Neural progenitor cell (in vitro differentiated cells): ENCODE measurements at regions not wholly inside any gene's neighbourhood (a gene's known extent, or its start where the extent isn't known, plus 50 kb on each side); places are given as distances from the start of the nearest gene placed in this dataset.

Experiments used
- DNase-seq: peaks from one replicate; pipeline ENCODE4 v3.0.0-alpha.2; 2016; ENCODE audit warnings: low spot score
- H2AFZ ChIP-seq: fragments of 200-600 bp; sonication (generic); replicated peaks from 2 replicates; pipeline ENCODE4 v1.6.1; 2016; ENCODE audit warnings: antibody characterized with exemption
- H3F3A ChIP-seq: fragments of 200-600 bp; sonication (generic); 2 replicates; pipeline ENCODE4 v1.6.1; 2016; ENCODE audit warnings: antibody characterized with exemption, low read depth
- H3K27ac ChIP-seq: fragments of 200-600 bp; sonication (generic); 2 replicates; pipeline ENCODE4 v1.5.1; 2016; ENCODE audit warnings: mild to moderate bottlenecking
- H3K27me3 ChIP-seq: fragments of 200-600 bp; sonication (generic); 2 replicates; pipeline ENCODE4 v1.6.1; 2016; ENCODE audit warnings: mild to moderate bottlenecking, moderate library complexity
- H3K36me3 ChIP-seq: fragments of 200-600 bp; sonication (generic); 2 replicates; pipeline ENCODE4 v1.5.1; 2016
- H3K4me1 ChIP-seq: fragments of 200-600 bp; sonication (generic); 2 replicates; pipeline ENCODE4 v1.6.1; 2016; ENCODE audit warnings: mixed run types
- H3K4me2 ChIP-seq: fragments of 200-600 bp; sonication (generic); 2 replicates; pipeline ENCODE4 v1.6.1; 2016
- H3K4me3 ChIP-seq: fragments of 200-600 bp; sonication (generic); 2 replicates; pipeline ENCODE4 v1.5.1; 2016
- H3K79me2 ChIP-seq: fragments of 200-600 bp; sonication (generic); 2 replicates; pipeline ENCODE4 v1.6.1; 2016; ENCODE audit warnings: low read depth
- H3K9ac ChIP-seq: fragments of 200-600 bp; sonication (generic); 2 replicates; pipeline ENCODE4 v1.6.1; 2016
- H3K9me3 ChIP-seq: fragments of 200-600 bp; sonication (generic); 2 replicates; pipeline ENCODE4 v1.5.1; 2016; ENCODE audit warnings: low read depth
- H4K20me1 ChIP-seq: fragments of 200-600 bp; sonication (generic); 2 replicates; pipeline ENCODE4 v1.6.1; 2016; ENCODE audit warnings: low read depth
- H3K27ac Mint-ChIP-seq: 3 replicates; pipeline ENCODE4 v1.8.0; 2021; ENCODE audit warnings: mixed read lengths
- H3K27me3 Mint-ChIP-seq: 2 replicates; pipeline ENCODE4 v1.8.0; 2022; ENCODE audit warnings: low read depth, mild to moderate bottlenecking, inconsistent platforms, moderate library complexity, mixed read lengths; ENCODE audit not compliant: insufficient read depth
- H3K36me3 Mint-ChIP-seq: 3 replicates; pipeline ENCODE4 v1.8.0; 2021; ENCODE audit warnings: mixed read lengths
- H3K4me1 Mint-ChIP-seq: 3 replicates; pipeline ENCODE4 v1.8.0; 2021; ENCODE audit warnings: mixed read lengths
- H3K4me3 Mint-ChIP-seq: 3 replicates; pipeline ENCODE4 v1.8.0; 2021; ENCODE audit warnings: mild to moderate bottlenecking, moderate library complexity, mixed read lengths
- H3K9me3 Mint-ChIP-seq: 3 replicates; pipeline ENCODE4 v1.8.0; 2020; ENCODE audit warnings: mixed read lengths
- CTCF ChIP-seq: fragments of 200-600 bp; sonication (generic); IDR thresholded peaks from 2 replicates; pipeline ENCODE4 v1.5.1; 2017; ENCODE audit warnings: antibody characterized with exemption, mild to moderate bottlenecking
- EZH2 ChIP-seq: fragments of 200-600 bp; sonication (generic); IDR thresholded peaks from 2 replicates; pipeline ENCODE4 v1.6.1; 2017; ENCODE audit warnings: antibody characterized with exemption, mild to moderate bottlenecking, moderate library complexity
- EZH2phosphoT487 ChIP-seq: fragments of 200-600 bp; sonication (generic); IDR thresholded peaks from 2 replicates; pipeline ENCODE4 v1.6.1; 2017; ENCODE audit warnings: antibody characterized with exemption

DNA sequence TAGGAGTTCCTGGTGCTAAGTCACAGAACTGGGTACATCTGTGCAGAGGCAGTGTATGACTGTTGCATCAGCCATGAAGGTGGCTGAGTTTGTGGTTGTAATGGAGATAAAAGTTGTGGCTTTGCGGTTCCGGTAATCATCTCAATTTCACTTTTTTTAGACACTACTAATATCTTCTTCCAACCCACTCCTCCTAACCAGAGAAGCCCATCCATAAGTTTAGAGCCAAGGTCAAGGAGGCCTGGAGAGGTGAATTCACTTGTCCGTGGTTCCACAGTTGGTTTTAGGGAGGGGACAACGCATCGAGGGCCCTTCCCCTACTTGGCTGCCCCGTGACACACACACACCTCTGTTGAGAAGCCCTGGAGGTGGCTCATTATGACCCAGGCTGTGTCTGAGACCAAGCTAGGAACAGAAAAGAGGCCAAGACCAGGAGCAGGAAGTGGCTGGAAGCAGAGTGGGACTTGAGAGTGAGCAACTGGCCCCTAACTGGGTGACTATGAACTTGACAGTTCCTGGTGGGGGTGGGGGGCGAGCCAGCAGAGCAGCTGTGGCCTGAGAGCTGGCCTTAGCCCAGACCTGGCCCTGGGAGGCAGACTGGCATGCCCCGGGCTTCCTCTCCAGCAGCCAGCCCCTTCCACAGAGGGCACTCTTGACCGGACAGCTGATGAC lies 66.8 kb upstream of the COL13A1 start:
- Histone ChIP-seq H3K4me1 (peaks cover 11% of the 10 kb centered on the region), H2AFZ (no peak overlapping the region), H3K4me2 (no peak overlapping the region), H3K27me3 (no peaks in the 10 kb centered on the region), H3K9me3 (no peaks in the 10 kb centered on the region), H3K4me3 (no peak overlapping the region), H3F3A (no peaks in the 10 kb centered on the region), H3K36me3 (no peaks in the 10 kb centered on the region), H3K9ac (no peak overlapping the region), H4K20me1 (no peaks in the 10 kb centered on the region), H3K79me2 (no peaks in the 10 kb centered on the region), H3K27ac (no peak overlapping the region)
- no peak overlapping the region for H3K4me3 Mint-ChIP-seq
- H3K9me3 Mint-ChIP-seq: no peaks in the 10 kb centered on the region
- no peak for DNase-seq
- peak overlapping the region; percentile 34 for H3K27ac Mint-ChIP-seq
- H3K36me3 Mint-ChIP-seq: no peaks in the 10 kb centered on the region
- H3K27me3 Mint-ChIP-seq: peaks cover 8% of the 10 kb centered on the region
- TF ChIP-seq EZH2 (no peak), EZH2phosphoT487 (no peak), CTCF (no peak)
- H3K4me1 Mint-ChIP-seq: peaks cover 11% of the 10 kb centered on the region

DNA sequence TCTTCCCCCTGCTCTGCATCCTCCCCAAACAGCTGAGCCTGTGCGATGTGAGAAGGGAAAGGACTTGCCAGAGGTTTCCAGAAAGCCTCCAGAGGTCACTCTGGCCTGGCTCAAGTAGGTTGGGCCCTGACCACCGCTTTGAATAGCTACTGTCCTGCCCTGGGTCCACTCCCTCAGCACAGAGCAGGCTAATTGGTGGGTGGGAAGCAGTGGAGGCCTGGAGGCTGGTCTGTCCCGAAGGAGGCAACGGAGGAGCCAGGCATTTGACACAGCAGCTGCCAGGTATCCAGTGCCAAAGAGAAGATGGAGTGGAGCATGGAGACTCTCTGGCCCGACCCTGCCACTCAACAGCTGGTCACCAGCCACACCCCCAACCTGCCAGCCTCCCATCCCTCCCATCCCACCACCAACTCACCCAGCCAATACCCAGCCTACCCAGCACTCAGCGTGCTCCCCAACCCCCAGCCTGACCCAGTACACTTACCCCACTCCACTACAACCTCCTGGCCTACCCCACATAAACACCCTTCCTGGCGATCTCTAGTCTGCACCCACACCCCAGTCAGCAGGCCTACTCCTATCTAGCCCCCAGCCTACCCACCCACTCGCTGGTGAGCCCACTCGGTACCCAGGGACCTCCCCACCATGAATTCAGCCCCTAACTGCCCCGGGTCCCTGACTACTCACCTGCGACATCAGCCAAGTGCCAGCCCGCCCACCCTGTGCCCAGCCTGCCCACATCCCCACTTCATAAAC lies 64.6 kb upstream of the COL13A1 start:
- Mint-ChIP-seq H3K4me3 (no peak overlapping the region), H3K36me3 (no peaks in the 10 kb centered on the region), H3K4me1 (peaks cover 7% of the 10 kb centered on the region), H3K27me3 (peaks cover 15% of the 10 kb centered on the region), H3K27ac (peak overlapping the region; percentile 11), H3K9me3 (no peaks in the 10 kb centered on the region)
- H3K4me2 ChIP-seq: no peak overlapping the region
- H3K9ac ChIP-seq: no peak overlapping the region
- no peak overlapping the region for H3K27ac ChIP-seq
- H3K36me3 ChIP-seq: no peaks in the 10 kb centered on the region
- no peak for DNase-seq
- H3K79me2 ChIP-seq: no peaks in the 10 kb centered on the region
- no peak overlapping the region for H3K4me3 ChIP-seq
- H3K9me3 ChIP-seq: no peaks in the 10 kb centered on the region
- H4K20me1 ChIP-seq: no peaks in the 10 kb centered on the region
- no peak overlapping the region for H2AFZ ChIP-seq
- H3K27me3 ChIP-seq: no peaks in the 10 kb centered on the region
- TF ChIP-seq CTCF: no peak
- no peak for TF ChIP-seq EZH2
- no peak for TF ChIP-seq EZH2phosphoT487
- H3K4me1 ChIP-seq: peaks cover 6% of the 10 kb centered on the region
- no peaks in the 10 kb centered on the region for H3F3A ChIP-seq

DNA sequence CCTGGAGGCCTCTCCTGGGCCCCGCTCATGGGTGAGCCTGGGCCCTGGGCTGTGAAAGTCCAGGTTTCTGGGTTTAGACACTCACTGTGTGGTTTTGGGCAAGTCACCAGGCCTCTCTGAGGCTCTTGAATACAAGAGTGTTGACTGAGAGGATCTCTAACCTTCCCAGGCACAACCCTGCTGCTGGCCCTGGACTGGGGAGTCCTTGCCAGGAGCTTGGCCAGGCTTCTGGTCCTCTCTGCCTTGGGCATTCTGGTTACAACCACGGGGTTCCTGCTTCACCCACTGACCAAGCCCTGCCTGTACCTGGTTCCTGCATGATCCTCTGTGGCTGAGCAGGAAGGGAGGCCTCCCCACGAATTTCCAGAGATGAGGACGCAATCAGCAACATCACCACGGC lies 63.6 kb upstream of the COL13A1 start:
- H3K27me3 Mint-ChIP-seq: peaks cover 14% of the 10 kb centered on the region
- H3K4me3 ChIP-seq: no peak overlapping the region
- no peaks in the 10 kb centered on the region for H3K9me3 ChIP-seq
- no peak for DNase-seq
- no peaks in the 10 kb centered on the region for H3K9me3 Mint-ChIP-seq
- H3K4me1 ChIP-seq: peaks cover 6% of the 10 kb centered on the region
- no peak overlapping the region for H2AFZ ChIP-seq
- TF ChIP-seq EZH2phosphoT487 (no peak), CTCF (no peak), EZH2 (no peak)
- no peaks in the 10 kb centered on the region for H3K36me3 ChIP-seq
- no peaks in the 10 kb centered on the region for H3K27me3 ChIP-seq
- H3K27ac Mint-ChIP-seq: no peak overlapping the region
- no peaks in the 10 kb centered on the region for H3F3A ChIP-seq
- no peak overlapping the region for H3K4me3 Mint-ChIP-seq
- H3K9ac ChIP-seq: no peak overlapping the region
- no peaks in the 10 kb centered on the region for H3K79me2 ChIP-seq
- H3K4me2 ChIP-seq: no peak overlapping the region
- H4K20me1 ChIP-seq: no peaks in the 10 kb centered on the region
- peaks cover 6% of the 10 kb centered on the region for H3K4me1 Mint-ChIP-seq
- no peak overlapping the region for H3K27ac ChIP-seq
- no peaks in the 10 kb centered on the region for H3K36me3 Mint-ChIP-seq
